Colonic mucosa (tissue), 4 donors: ENCODE measurements at regions not wholly inside any gene's neighbourhood (a gene's known extent, or its start where the extent isn't known, plus 50 kb on each side); places are given as distances from the start of the nearest gene placed in this dataset.

Source experiments
- DNase-seq: peaks from one replicate; pipeline ENCODE4 v3.0.0-alpha.2; 2020
- H3K27ac ChIP-seq: fragments of 200-600 bp; one replicate; pipeline ENCODE4 v1.8.0; 2021
- H3K27me3 ChIP-seq: fragments of 200-600 bp; one replicate; pipeline ENCODE4 v1.8.0; 2021
- H3K36me3 ChIP-seq: fragments of 200-600 bp; one replicate; pipeline ENCODE4 v1.8.0; 2021
- H3K4me1 ChIP-seq: fragments of 200-600 bp; one replicate; pipeline ENCODE4 v1.8.0; 2021; ENCODE audit warnings: mild to moderate bottlenecking
- H3K4me3 ChIP-seq: fragments of 200-600 bp; one replicate; pipeline ENCODE4 v1.8.0; 2021
- H3K9ac ChIP-seq, 2 donors: one replicate each; pipeline ENCODE4 v1.7.0; 2013; ENCODE audit warnings: control low read depth in 2 of 2, low read depth in 2 of 2, low read length in 2 of 2
- H3K9me3 ChIP-seq: fragments of 200-600 bp; one replicate; pipeline ENCODE4 v1.8.0; 2021
- CTCF ChIP-seq: fragments of 200-600 bp; IDR thresholded peaks from one replicate; pipeline ENCODE4 v1.8.0; 2022; ENCODE audit warnings: antibody characterized with exemption, mild to moderate bottlenecking
- intact Hi-C: fragments of 100-400 bp; cut with DNase I; formaldehyde crosslinking; loops from one replicate; pipeline ENCODE4 v1.14.1; 2022
- donor health status: healthy.
- donor health status: DM: no; HTN: no; CAD: no.
- donor health status: DM: no; HTN: no; CAD: no.

DNA sequence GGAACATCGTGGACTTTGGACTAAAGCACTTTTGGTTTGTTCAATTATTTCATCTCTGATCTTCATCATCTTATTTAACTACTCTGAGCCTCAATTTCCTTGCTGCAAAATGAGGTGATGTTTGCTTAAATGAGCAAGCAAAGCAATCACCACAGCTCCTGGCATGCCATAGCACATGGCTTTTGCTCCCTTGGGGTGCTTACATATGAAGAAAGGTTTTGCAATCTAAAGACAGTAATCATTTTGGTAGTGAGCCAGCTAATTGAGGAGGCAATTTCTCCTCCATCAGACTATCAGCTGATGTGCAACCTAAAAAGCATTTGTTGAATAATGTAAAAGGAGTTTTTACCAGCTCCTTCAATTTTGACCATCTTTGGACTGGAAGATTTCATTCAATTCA lies 68.8 kb upstream of the KCNJ15 start:
- intact Hi-C loops = no loop called here
- no peak overlapping the region for H3K9ac ChIP-seq
- no peak for DNase-seq
- no peaks in the 10 kb centered on the region for H3K27me3 ChIP-seq
- H3K27ac ChIP-seq = no peak overlapping the region
- no peak overlapping the region for H3K4me3 ChIP-seq
- no peaks in the 10 kb centered on the region for H3K36me3 ChIP-seq
- no peak for TF ChIP-seq CTCF
- no peaks in the 10 kb centered on the region for H3K9me3 ChIP-seq
- H3K4me1 ChIP-seq = no peaks in the 10 kb centered on the region

DNA sequence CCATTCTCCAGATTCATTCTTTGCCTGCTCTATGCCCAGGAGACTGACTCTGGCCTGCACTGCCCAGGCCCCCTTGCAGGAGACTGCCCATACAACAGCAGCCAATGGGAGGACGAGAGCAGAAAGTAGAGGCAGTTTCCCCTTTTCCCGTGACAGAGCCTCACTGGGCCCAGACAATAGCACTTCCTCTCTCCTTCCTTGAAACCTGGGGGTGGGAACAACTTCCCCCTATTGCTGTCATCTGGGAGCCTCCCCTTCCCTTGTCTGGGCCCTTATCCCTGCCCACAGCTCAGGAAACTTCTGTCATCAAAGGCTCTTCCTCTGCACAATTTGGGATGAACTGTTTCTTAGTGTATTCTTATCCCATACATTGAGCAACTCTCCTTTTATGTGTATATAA lies 60.8 kb upstream of the KCNJ15 start:
- intact Hi-C loops = no loop called here
- no peak overlapping the region for H3K4me3 ChIP-seq
- no peak for DNase-seq
- H3K4me1 ChIP-seq = no peaks in the 10 kb centered on the region
- H3K27ac ChIP-seq = no peak overlapping the region
- no peaks in the 10 kb centered on the region for H3K36me3 ChIP-seq
- no peak for TF ChIP-seq CTCF
- no peak overlapping the region for H3K9ac ChIP-seq
- no peaks in the 10 kb centered on the region for H3K27me3 ChIP-seq
- H3K9me3 ChIP-seq = no peaks in the 10 kb centered on the region

GRCh38 chr21:38202811-38203210 lies 54.0 kb upstream of the KCNJ15 start:
- Histone ChIP-seq H3K4me3 (no peak overlapping the region), H3K27me3 (no peaks in the 10 kb centered on the region), H3K27ac (no peak overlapping the region), H3K9ac (no peak overlapping the region), H3K9me3 (no peaks in the 10 kb centered on the region), H3K4me1 (no peaks in the 10 kb centered on the region), H3K36me3 (no peaks in the 10 kb centered on the region)
- DNase-seq = no peak
- TF ChIP-seq CTCF = no peak
- intact Hi-C loops = no loop called here

- intact Hi-C loops = no loop called here
- H3K9ac ChIP-seq = no peak overlapping the region
- H3K4me3 ChIP-seq = no peak overlapping the region
- DNase-seq = no peak
- H3K27me3 ChIP-seq = no peaks in the 10 kb centered on the region
- H3K4me1 ChIP-seq = no peaks in the 10 kb centered on the region
- no peak for TF ChIP-seq CTCF
- no peaks in the 10 kb centered on the region for H3K36me3 ChIP-seq
- H3K27ac ChIP-seq = no peak overlapping the region
- no peaks in the 10 kb centered on the region for H3K9me3 ChIP-seq
These were observed 53.6 kb upstream of the KCNJ15 start for GRCh38 chr21:38203229-38203628.

- H3K4me1 ChIP-seq = no peaks in the 10 kb centered on the region
- H3K27me3 ChIP-seq = no peaks in the 10 kb centered on the region
- H3K36me3 ChIP-seq = no peaks in the 10 kb centered on the region
- no peak overlapping the region for H3K9ac ChIP-seq
- no peaks in the 10 kb centered on the region for H3K9me3 ChIP-seq
- intact Hi-C loops = no loop called here
- no peak overlapping the region for H3K4me3 ChIP-seq
- no peak overlapping the region for H3K27ac ChIP-seq
- DNase-seq = no peak
- no peak for TF ChIP-seq CTCF
These were observed 50.9 kb upstream of the KCNJ15 start for GRCh38 chr21:38205940-38206339.

GRCh38 chr21:38206646-38207045 lies 50.1 kb upstream of the KCNJ15 start:
- no peak for TF ChIP-seq CTCF
- no peaks in the 10 kb centered on the region for H3K9me3 ChIP-seq
- H3K9ac ChIP-seq = no peak overlapping the region
- H3K27ac ChIP-seq = no peak overlapping the region
- H3K36me3 ChIP-seq = no peaks in the 10 kb centered on the region
- no peak for DNase-seq
- H3K4me3 ChIP-seq = no peak overlapping the region
- peaks cover 3% of the 10 kb centered on the region for H3K27me3 ChIP-seq
- intact Hi-C loops = no loop called here
- no peaks in the 10 kb centered on the region for H3K4me1 ChIP-seq
